WTC11 (cell line): ENCODE measurements at regions not wholly inside any gene's neighbourhood (a gene's known extent, or its start where the extent isn't known, plus 50 kb on each side); places are given as distances from the start of the nearest gene placed in this dataset.

Source experiments
- ATAC-seq: fragments of 200-7000 bp; cut with Tn5 transposase; 2 replicates; pipeline ENCODE4 v1.10.0; 2021; ENCODE audit warnings: mild to moderate bottlenecking, moderate library complexity
- CTCF ChIA-PET: fragments of 300-600 bp; sonication (Branson Sonifier 250); formaldehyde crosslinking; loops from one replicate; lab custom pipeline; 2021; ENCODE audit warnings: antibody characterized with exemption; lab: Charles Lee
- POLR2A ChIA-PET: fragments of 350-600 bp; sonication (Branson Sonifier 250); formaldehyde crosslinking; loops from one replicate; lab custom pipeline; 2021; ENCODE audit warnings: antibody characterized with exemption; lab: Charles Lee
- DNase-seq: peaks from one replicate; pipeline ENCODE4 v3.0.0; 2021; ENCODE audit warnings: low spot score
- H3K27ac Mint-ChIP-seq: 2 replicates; pipeline ENCODE4 v1.8.0; 2021; ENCODE audit warnings: mixed read lengths
- H3K27me3 Mint-ChIP-seq: 2 replicates; pipeline ENCODE4 v1.8.0; 2021; ENCODE audit warnings: low read depth, mild to moderate bottlenecking, moderate library complexity, mixed read lengths
- H3K36me3 Mint-ChIP-seq: 2 replicates; pipeline ENCODE4 v1.8.0; 2021; ENCODE audit warnings: mixed read lengths
- H3K4me1 Mint-ChIP-seq: 2 replicates; pipeline ENCODE4 v1.8.0; 2022; ENCODE audit warnings: mixed read lengths
- H3K4me3 Mint-ChIP-seq: 2 replicates; pipeline ENCODE4 v1.8.0; 2021; ENCODE audit warnings: mild to moderate bottlenecking, moderate library complexity, mixed read lengths
- H3K9me3 Mint-ChIP-seq: 2 replicates; pipeline ENCODE4 v1.8.0; 2021; ENCODE audit warnings: mixed read lengths
- AFF4 ChIP-seq: sonication (generic); formaldehyde crosslinking; IDR thresholded peaks from 2 replicates; pipeline ENCODE4 v1.8.1; 2023; ENCODE audit warnings: mild to moderate bottlenecking, missing genetic modification reagents, borderline replicate concordance
- ATF2 ChIP-seq: sonication (generic); formaldehyde crosslinking; IDR thresholded peaks from 2 replicates; pipeline ENCODE4 v1.8.1; 2022; ENCODE audit warnings: low read depth, missing genetic modification reagents, borderline replicate concordance
- CDX4 ChIP-seq: fragments of 250-450 bp; sonication (Bioruptor Pico); IDR thresholded peaks from 2 replicates; pipeline ENCODE4 v1.9.0; 2021; ENCODE audit warnings: moderate library complexity, mild to moderate bottlenecking, inconsistent platforms, borderline replicate concordance
- CREM ChIP-seq: sonication (generic); formaldehyde crosslinking; IDR thresholded peaks from 2 replicates; pipeline ENCODE4 v1.8.1; 2022; ENCODE audit warnings: mild to moderate bottlenecking, missing genetic modification reagents, moderate library complexity
- ESRRA ChIP-seq: sonication (generic); formaldehyde crosslinking; IDR thresholded peaks from 2 replicates; pipeline ENCODE4 v1.8.1; 2022; ENCODE audit warnings: mild to moderate bottlenecking, missing genetic modification reagents, borderline replicate concordance
- ETV6 ChIP-seq: sonication (generic); formaldehyde crosslinking; IDR thresholded peaks from 2 replicates; pipeline ENCODE4 v1.8.1; 2022; ENCODE audit warnings: mild to moderate bottlenecking, missing genetic modification reagents
- IRF1 ChIP-seq: sonication (generic); formaldehyde crosslinking; IDR thresholded peaks from 2 replicates; pipeline ENCODE4 v1.8.0; 2023; ENCODE audit warnings: missing genetic modification reagents
- IRF2 ChIP-seq: sonication (generic); formaldehyde crosslinking; IDR thresholded peaks from 2 replicates; pipeline ENCODE4 v1.8.0; 2022; ENCODE audit warnings: low read depth, missing genetic modification reagents, borderline replicate concordance
- JUN ChIP-seq: sonication (generic); formaldehyde crosslinking; IDR thresholded peaks from 2 replicates; pipeline ENCODE4 v1.8.0; 2023; ENCODE audit warnings: mild to moderate bottlenecking, missing genetic modification reagents
- KAT7 ChIP-seq: sonication (generic); formaldehyde crosslinking; IDR thresholded peaks from 2 replicates; pipeline ENCODE4 v1.8.1; 2023; ENCODE audit warnings: missing genetic modification reagents, mild to moderate bottlenecking, borderline replicate concordance
- MXD4 ChIP-seq: fragments of 250-450 bp; sonication (Bioruptor Pico); IDR thresholded peaks from 2 replicates; pipeline ENCODE4 v1.8.0; 2021; ENCODE audit warnings: mild to moderate bottlenecking, moderate library complexity, borderline replicate concordance
- NFATC4 ChIP-seq: fragments of 250-450 bp; sonication (Bioruptor Pico); IDR thresholded peaks from 2 replicates; pipeline ENCODE4 v1.9.0; 2021; ENCODE audit warnings: mild to moderate bottlenecking
- NFYB ChIP-seq: sonication (generic); formaldehyde crosslinking; conservative IDR thresholded peaks from 2 replicates; pipeline ENCODE4 v1.8.0; 2022; ENCODE audit warnings: low read depth, missing genetic modification reagents
- PRRX2 ChIP-seq: fragments of 250-450 bp; sonication (Bioruptor Pico); IDR thresholded peaks from 2 replicates; pipeline ENCODE4 v1.8.0; 2021; ENCODE audit warnings: mild to moderate bottlenecking
- SMAD3 ChIP-seq: sonication (generic); formaldehyde crosslinking; IDR thresholded peaks from 2 replicates; pipeline ENCODE4 v1.8.0; 2022; ENCODE audit warnings: missing genetic modification reagents, mild to moderate bottlenecking, borderline replicate concordance
- SP1 ChIP-seq: sonication (generic); formaldehyde crosslinking; conservative IDR thresholded peaks from 2 replicates; pipeline ENCODE4 v1.8.1; 2022; ENCODE audit warnings: missing genetic modification reagents
- STAT6 ChIP-seq: sonication (generic); formaldehyde crosslinking; conservative IDR thresholded peaks from 2 replicates; pipeline ENCODE4 v1.8.1; 2023; ENCODE audit warnings: mild to moderate bottlenecking, low read depth, missing genetic modification reagents, moderate library complexity
- TP53 ChIP-seq: sonication (generic); formaldehyde crosslinking; IDR thresholded peaks from 2 replicates; pipeline ENCODE4 v1.8.1; 2023; ENCODE audit warnings: mild to moderate bottlenecking, missing genetic modification reagents
- ZNF416 ChIP-seq: fragments of 250-450 bp; sonication (Bioruptor Pico); IDR thresholded peaks from 2 replicates; pipeline ENCODE4 v1.9.0; 2021; ENCODE audit warnings: mild to moderate bottlenecking, inconsistent platforms
- ZNF423 ChIP-seq: fragments of 250-450 bp; sonication (Bioruptor Pico); IDR thresholded peaks from 2 replicates; pipeline ENCODE4 v2.1.2; 2022; ENCODE audit warnings: mild to moderate bottlenecking, moderate library complexity

GRCh38 chr2:217258170-217258569 is 398.3 kb upstream of the TNP1 start:
- POLR2A ChIA-PET = no interaction called here
- Mint-ChIP-seq H3K27me3 (peaks cover 89% of the 10 kb centered on the region), H3K4me3 (no peak overlapping the region), H3K9me3 (no peaks in the 10 kb centered on the region), H3K4me1 (peaks cover 10% of the 10 kb centered on the region), H3K27ac (no peak overlapping the region)
- CTCF ChIA-PET = no interaction called here
- DNase-seq = no peak
- ATAC-seq = no peak
- TF ChIP-seq TP53 (CRISPR knock-in tag) (no peak), PRRX2 (no peak), CDX4 (CRISPR knock-in tag) (no peak), NFATC4 (CRISPR knock-in tag) (no peak), KAT7 (CRISPR knock-in tag) (no peak), IRF1 (CRISPR knock-in tag) (no peak), NFYB (CRISPR knock-in tag) (no peak), ETV6 (no peak), SP1 (CRISPR knock-in tag) (no peak), MXD4 (CRISPR knock-in tag) (no peak), STAT6 (no peak), IRF2 (CRISPR knock-in tag) (no peak), AFF4 (CRISPR knock-in tag) (no peak)
- TF ChIP-seq, all 79 proteins: peak for 0
- H3K36me3 Mint-ChIP-seq = no peaks in the 10 kb centered on the region

- ATAC-seq (no peak), DNase-seq (no peak)
- TF ChIP-seq JUN = no peak
- no peak for TF ChIP-seq ATF2 (CRISPR knock-in tag)
- TF ChIP-seq CREM (CRISPR knock-in tag) = no peak
- no peak for TF ChIP-seq SMAD3 (CRISPR knock-in tag)
- TF ChIP-seq ESRRA (CRISPR knock-in tag) = no peak
- no peak for TF ChIP-seq MXD4 (CRISPR knock-in tag)
- no peak for TF ChIP-seq AFF4 (CRISPR knock-in tag)
- no peak for TF ChIP-seq IRF2 (CRISPR knock-in tag)
- no peak for TF ChIP-seq ZNF416
- TF ChIP-seq ZNF423 (CRISPR knock-in tag) = no peak
- no peak overlapping the region for H3K4me3 Mint-ChIP-seq
- ChIA-PET CTCF (interaction anchor here (0.6 kb wide), 1 partner anchor 136 kb away, joined by 3 read pairs; no protein-coding TSS in a partner anchor), POLR2A (no interaction called here)
- no peaks in the 10 kb centered on the region for H3K9me3 Mint-ChIP-seq
- no peak overlapping the region for H3K27ac Mint-ChIP-seq
- H3K36me3 Mint-ChIP-seq = no peaks in the 10 kb centered on the region
- peaks cover 86% of the 10 kb centered on the region for H3K27me3 Mint-ChIP-seq
- peaks cover 10% of the 10 kb centered on the region for H3K4me1 Mint-ChIP-seq
Observed at GRCh38 chr2:217256251-217256650, 396.4 kb upstream of the TNP1 start.
